RWPE2 (cell line): ENCODE measurements at regions not wholly inside any gene's neighbourhood (a gene's known extent, or its start where the extent isn't known, plus 50 kb on each side); places are given as distances from the start of the nearest gene placed in this dataset.

Experiments
- ATAC-seq: fragments of 200-7000 bp; cut with Tn5 transposase; 3 replicates; pipeline ENCODE4 v1.9.1; 2021; ENCODE audit warnings: low read depth
- DNase-seq: peaks from one replicate; pipeline ENCODE4 v3.0.0-alpha.2; 2020; ENCODE audit warnings: low spot score
- H3K27ac ChIP-seq: fragments of 450-650 bp; 2 replicates; pipeline ENCODE4 v1.5.1; 2017; ENCODE audit warnings: mild to moderate bottlenecking; ENCODE audit not compliant: poor library complexity, severe bottlenecking
- H3K27me3 ChIP-seq: fragments of 250-450 bp; sonication (Bioruptor Pico); 2 replicates; pipeline ENCODE4 v1.5.1; 2021; ENCODE audit warnings: mild to moderate bottlenecking, moderate library complexity; ENCODE audit not compliant: insufficient read depth, poor library complexity, severe bottlenecking
- H3K36me3 ChIP-seq: fragments of 250-450 bp; sonication (Bioruptor Pico); 2 replicates; pipeline ENCODE4 v1.5.1; 2020; ENCODE audit warnings: low read depth, mild to moderate bottlenecking, moderate library complexity
- H3K4me1 ChIP-seq: fragments of 250-450 bp; sonication (Bioruptor Pico); 2 replicates; pipeline ENCODE4 v1.5.1; 2021; ENCODE audit warnings: mild to moderate bottlenecking, moderate library complexity; ENCODE audit not compliant: insufficient read depth, poor library complexity, severe bottlenecking
- H3K4me3 ChIP-seq: fragments of 250-450 bp; sonication (Bioruptor Pico); 2 replicates; pipeline ENCODE4 v1.5.1; 2021; ENCODE audit warnings: mild to moderate bottlenecking, moderate library complexity; ENCODE audit not compliant: severe bottlenecking
- H3K9me3 ChIP-seq: fragments of 250-450 bp; sonication (Bioruptor Pico); 2 replicates; pipeline ENCODE4 v1.5.1; 2021; ENCODE audit warnings: mild to moderate bottlenecking, moderate library complexity; ENCODE audit not compliant: severe bottlenecking
- TF ChIP-seq, protein P1 (sequence below): fragments of 450-650 bp; IDR thresholded peaks from one replicate; pipeline ENCODE4 v1.5.1; 2017; ENCODE audit warnings: mild to moderate bottlenecking, moderate library complexity; ENCODE audit not compliant: poor library complexity, severe bottlenecking

DNA sequence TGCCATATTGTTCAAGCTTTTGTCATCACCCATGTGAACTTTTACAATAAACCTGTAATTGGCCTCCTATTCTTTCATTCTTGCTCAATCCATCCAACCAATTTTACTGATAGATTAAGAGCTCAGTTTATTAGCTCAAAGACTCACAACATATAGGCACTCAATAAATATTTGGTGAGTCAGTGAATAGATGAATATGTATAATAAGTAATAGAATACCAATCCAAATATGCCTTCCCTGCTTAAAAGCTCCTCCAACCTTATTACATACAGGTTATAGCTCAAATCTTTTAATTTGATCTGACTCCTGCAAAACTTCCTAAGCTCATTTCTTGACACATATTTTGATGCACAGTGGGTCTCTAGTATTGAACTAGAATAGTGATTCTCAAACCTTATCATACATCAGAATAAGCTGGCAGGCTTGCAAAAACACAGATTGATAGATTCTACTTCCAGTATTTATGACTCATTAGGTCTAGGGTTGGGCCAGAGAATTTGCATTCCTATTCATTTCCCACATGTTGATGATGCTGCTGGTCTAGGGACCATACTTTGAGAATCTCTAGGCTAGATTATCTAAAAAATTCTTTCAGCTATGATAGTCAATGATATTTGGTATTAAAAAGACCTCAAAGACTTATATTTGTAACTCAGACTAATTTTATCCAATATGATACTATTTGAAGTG is 114.4 kb downstream of the PCTP start:
- no peak overlapping the region for H3K4me3 ChIP-seq
- ATAC-seq: no peak
- peaks cover 6% of the 10 kb centered on the region for H3K27me3 ChIP-seq
- H3K4me1 ChIP-seq: no peaks in the 10 kb centered on the region
- no peak overlapping the region for H3K27ac ChIP-seq
- no peaks in the 10 kb centered on the region for H3K9me3 ChIP-seq
- no peak for DNase-seq
- no peaks in the 10 kb centered on the region for H3K36me3 ChIP-seq
- TF ChIP-seq, protein P1, sequence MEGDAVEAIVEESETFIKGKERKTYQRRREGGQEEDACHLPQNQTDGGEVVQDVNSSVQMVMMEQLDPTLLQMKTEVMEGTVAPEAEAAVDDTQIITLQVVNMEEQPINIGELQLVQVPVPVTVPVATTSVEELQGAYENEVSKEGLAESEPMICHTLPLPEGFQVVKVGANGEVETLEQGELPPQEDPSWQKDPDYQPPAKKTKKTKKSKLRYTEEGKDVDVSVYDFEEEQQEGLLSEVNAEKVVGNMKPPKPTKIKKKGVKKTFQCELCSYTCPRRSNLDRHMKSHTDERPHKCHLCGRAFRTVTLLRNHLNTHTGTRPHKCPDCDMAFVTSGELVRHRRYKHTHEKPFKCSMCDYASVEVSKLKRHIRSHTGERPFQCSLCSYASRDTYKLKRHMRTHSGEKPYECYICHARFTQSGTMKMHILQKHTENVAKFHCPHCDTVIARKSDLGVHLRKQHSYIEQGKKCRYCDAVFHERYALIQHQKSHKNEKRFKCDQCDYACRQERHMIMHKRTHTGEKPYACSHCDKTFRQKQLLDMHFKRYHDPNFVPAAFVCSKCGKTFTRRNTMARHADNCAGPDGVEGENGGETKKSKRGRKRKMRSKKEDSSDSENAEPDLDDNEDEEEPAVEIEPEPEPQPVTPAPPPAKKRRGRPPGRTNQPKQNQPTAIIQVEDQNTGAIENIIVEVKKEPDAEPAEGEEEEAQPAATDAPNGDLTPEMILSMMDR: no peak

DNA sequence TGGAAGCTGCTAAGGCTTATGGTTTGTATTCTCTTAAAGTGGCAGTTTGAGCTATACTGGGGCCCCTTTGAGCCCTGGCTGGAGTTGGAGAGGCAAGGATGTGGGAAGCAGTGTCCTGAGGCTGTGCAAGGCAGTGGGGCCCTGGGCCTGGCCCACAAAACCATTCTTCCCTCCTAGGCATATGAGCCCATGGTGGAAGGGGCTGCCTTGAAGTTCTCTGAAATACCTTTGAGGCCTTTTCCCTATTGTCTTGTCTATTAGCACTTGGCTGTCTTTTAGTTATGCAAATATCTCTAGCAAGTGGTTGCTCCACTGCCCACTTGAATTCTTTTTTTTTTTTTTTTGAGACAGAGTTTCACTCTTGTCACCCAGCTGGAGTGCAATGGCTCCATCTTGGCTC is 119.2 kb downstream of the PCTP start:
- H3K27ac ChIP-seq: no peak overlapping the region

DNA sequence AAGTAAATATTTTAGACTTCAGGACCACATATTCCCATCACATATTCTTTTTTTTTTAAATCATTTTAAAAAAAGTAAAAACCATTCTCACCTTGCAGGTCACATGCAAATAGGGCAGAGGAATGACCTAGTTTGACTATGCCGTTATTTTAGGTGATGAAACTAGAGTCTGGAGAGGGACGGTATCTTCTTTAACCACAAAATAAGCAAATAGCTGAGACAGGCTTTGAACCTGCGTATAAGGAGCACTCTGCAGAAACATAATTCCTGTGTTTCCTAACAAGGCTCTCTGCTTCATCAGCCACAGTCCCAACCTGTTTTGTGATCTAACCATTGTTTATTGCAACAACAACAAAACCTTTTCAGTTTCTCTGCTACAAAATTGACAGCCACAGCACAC is 121.5 kb downstream of the PCTP start:
- TF ChIP-seq, protein P1: no peak
- no peaks in the 10 kb centered on the region for H3K36me3 ChIP-seq
- H3K9me3 ChIP-seq: no peaks in the 10 kb centered on the region
- DNase-seq (no peak), ATAC-seq (no peak)
- H3K27ac ChIP-seq: no peak overlapping the region
- no peak overlapping the region for H3K4me3 ChIP-seq
- H3K4me1 ChIP-seq: no peaks in the 10 kb centered on the region
- peaks cover 8% of the 10 kb centered on the region for H3K27me3 ChIP-seq

More for the DNA sequence above, 119.2 kb downstream of the PCTP start:
- Histone ChIP-seq H3K9me3 (no peaks in the 10 kb centered on the region), H3K27me3 (peaks cover 8% of the 10 kb centered on the region), H3K4me1 (no peaks in the 10 kb centered on the region), H3K36me3 (no peaks in the 10 kb centered on the region), H3K4me3 (no peak overlapping the region)
- no peak for DNase-seq
- TF ChIP-seq, protein P1: no peak
- no peak for ATAC-seq

DNA sequence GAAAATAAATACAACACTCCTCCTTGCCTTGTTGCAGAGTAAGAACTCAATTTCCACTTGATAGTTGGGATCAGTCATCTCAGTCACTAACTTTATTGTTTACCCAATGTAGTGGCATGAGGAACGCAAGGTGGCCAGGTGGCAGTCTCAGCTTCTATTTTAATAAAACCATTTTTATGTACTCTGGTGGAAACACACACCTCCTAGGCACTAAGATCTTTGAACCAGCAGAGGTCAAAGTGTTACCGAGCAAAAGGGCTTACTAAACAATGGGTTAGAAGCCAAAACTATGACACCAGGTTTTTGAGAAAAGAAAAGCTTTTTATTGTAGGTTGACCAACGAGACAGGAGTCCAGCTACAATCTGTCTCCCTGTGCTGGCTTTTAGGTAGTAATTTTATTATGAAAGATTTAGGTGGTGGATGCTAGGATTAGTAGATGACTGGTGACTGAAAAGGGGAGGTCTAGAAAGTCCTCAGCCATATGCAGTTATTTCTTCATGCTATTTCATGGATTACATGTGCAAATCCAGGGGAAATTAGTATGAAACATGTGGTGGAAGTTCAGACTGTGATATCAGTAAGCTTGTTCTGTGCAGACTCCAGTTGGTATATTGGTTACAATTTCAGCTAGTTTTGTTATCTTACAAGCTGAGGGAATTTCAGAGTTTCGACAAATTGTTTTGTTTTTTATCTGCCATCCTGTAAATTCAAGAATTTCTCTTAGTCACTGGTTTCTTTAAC is 122.3 kb downstream of the PCTP start:
- Histone ChIP-seq H3K27ac (no peak overlapping the region), H3K27me3 (peaks cover 8% of the 10 kb centered on the region), H3K36me3 (no peaks in the 10 kb centered on the region), H3K9me3 (no peaks in the 10 kb centered on the region), H3K4me1 (no peaks in the 10 kb centered on the region), H3K4me3 (no peak overlapping the region)
- ATAC-seq: no peak
- TF ChIP-seq, protein P1: no peak
- DNase-seq: no peak

DNA sequence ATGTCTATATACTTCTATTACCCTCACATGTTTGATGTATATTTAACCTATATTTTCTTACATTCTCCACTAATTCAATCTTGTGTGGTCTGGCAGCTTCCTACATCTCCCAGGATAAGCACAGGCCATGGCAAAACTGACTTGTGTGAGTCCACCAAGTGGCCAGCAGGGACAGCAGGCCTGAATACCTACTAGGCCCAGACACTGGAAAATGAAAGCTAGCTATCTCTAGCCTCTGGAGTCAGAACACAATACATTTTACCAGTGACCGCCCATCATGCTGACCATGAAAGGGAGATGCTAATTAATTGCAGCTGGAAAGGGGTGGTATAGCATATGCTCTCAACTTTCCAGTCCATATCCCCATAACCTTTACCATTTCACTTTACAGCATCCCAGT is 132.3 kb downstream of the PCTP start:
- peaks cover 3% of the 10 kb centered on the region for H3K27me3 ChIP-seq
- no peaks in the 10 kb centered on the region for H3K9me3 ChIP-seq
- TF ChIP-seq, protein P1: no peak
- no peak for ATAC-seq
- H3K36me3 ChIP-seq: no peaks in the 10 kb centered on the region
- H3K4me1 ChIP-seq: no peaks in the 10 kb centered on the region
- H3K4me3 ChIP-seq: no peak overlapping the region
- DNase-seq: no peak
- no peak overlapping the region for H3K27ac ChIP-seq
